Endodermal cell (in vitro differentiated cells): ENCODE measurements at regions not wholly inside any gene's neighbourhood (a gene's known extent, or its start where the extent isn't known, plus 50 kb on each side); places are given as distances from the start of the nearest gene placed in this dataset.

Source experiments
- DNase-seq: peaks from one replicate; pipeline ENCODE4 v3.0.0-alpha.2; 2017
- H3K27ac ChIP-seq: 2 replicates; pipeline ENCODE4 v1.5.1; 2013; ENCODE audit warnings: mild to moderate bottlenecking, low read depth, low read length, moderate library complexity
- H3K27me3 ChIP-seq: 2 replicates; pipeline ENCODE4 v1.6.1; 2013; ENCODE audit warnings: mild to moderate bottlenecking, low read length, moderate library complexity; ENCODE audit not compliant: insufficient read depth, control insufficient read depth, poor library complexity, severe bottlenecking
- H3K36me3 ChIP-seq: 2 replicates; pipeline ENCODE4 v1.7.0; 2013; ENCODE audit warnings: mild to moderate bottlenecking, low read length, moderate library complexity; ENCODE audit not compliant: control insufficient read depth, insufficient read depth
- H3K4me1 ChIP-seq: one replicate; pipeline ENCODE4 v1.7.0; 2013; ENCODE audit warnings: low read length; ENCODE audit not compliant: control insufficient read depth, insufficient read depth
- H3K4me3 ChIP-seq: 2 replicates; pipeline ENCODE4 v1.5.1; 2013; ENCODE audit warnings: mild to moderate bottlenecking, low read length, moderate library complexity
- H3K9ac ChIP-seq: 2 replicates; pipeline ENCODE4 v1.6.1; 2013; ENCODE audit warnings: mild to moderate bottlenecking, low read length, moderate library complexity; ENCODE audit not compliant: poor library complexity, severe bottlenecking; ENCODE audit errors: extremely low read depth
- H3K9me3 ChIP-seq: 2 replicates; pipeline ENCODE4 v1.6.1; 2013; ENCODE audit warnings: mild to moderate bottlenecking, low read length, moderate library complexity; ENCODE audit not compliant: control insufficient read depth
- H3K27ac Mint-ChIP-seq: 2 replicates; pipeline ENCODE4 v1.8.0; 2020; ENCODE audit warnings: mixed read lengths
- H3K27me3 Mint-ChIP-seq: 2 replicates; pipeline ENCODE4 v1.8.0; 2021; ENCODE audit warnings: mild to moderate bottlenecking, mixed read lengths; ENCODE audit not compliant: insufficient read depth
- H3K36me3 Mint-ChIP-seq: 2 replicates; pipeline ENCODE4 v1.8.0; 2020; ENCODE audit warnings: low read depth, mixed read lengths
- H3K4me1 Mint-ChIP-seq: 2 replicates; pipeline ENCODE4 v1.8.0; 2020; ENCODE audit warnings: mixed read lengths
- H3K4me3 Mint-ChIP-seq: 2 replicates; pipeline ENCODE4 v1.8.0; 2020; ENCODE audit warnings: mild to moderate bottlenecking, moderate library complexity, mixed read lengths
- H3K9me3 Mint-ChIP-seq: 2 replicates; pipeline ENCODE4 v1.8.0; 2020; ENCODE audit warnings: mild to moderate bottlenecking, mixed read lengths
- CTCF ChIP-seq: fragments of 200-600 bp; sonication (generic); conservative IDR thresholded peaks from 2 replicates; pipeline ENCODE4 v1.5.0; 2021; ENCODE audit warnings: antibody characterized with exemption, mild to moderate bottlenecking
- WGBS, 2 experiments: methylation state at CpG; one replicate each; pipeline versions ENCODE4 v1.1.5 to v1.1.7; 2013; ENCODE audit warnings: missing lambda C conversion rate in 2 of 2, mixed read lengths in 1 of 2; ENCODE audit not compliant: insufficient coverage in 1 of 2, insufficient read length in 1 of 2; 5-methylcytosine and 5-hydroxymethylcytosine counted together

- H3K36me3 ChIP-seq, result no peaks in the 10 kb centered on the region
- no peak for DNase-seq
- Mint-ChIP-seq H3K36me3 (no peaks in the 10 kb centered on the region), H3K9me3 (peaks cover 15% of the 10 kb centered on the region), H3K4me1 (peaks cover 9% of the 10 kb centered on the region), H3K27ac (no peak overlapping the region), H3K27me3 (no peaks in the 10 kb centered on the region), H3K4me3 (no peak overlapping the region)
- no peak overlapping the region for H3K9ac ChIP-seq
- H3K27ac ChIP-seq, result no peak overlapping the region
- H3K4me3 ChIP-seq, result no peak overlapping the region
- WGBS, 2 experiments, result 65% methylated on average over 3 of the region's 3 CpGs
- H3K9me3 ChIP-seq, result no peaks in the 10 kb centered on the region
- TF ChIP-seq CTCF, result no peak
- no peaks in the 10 kb centered on the region for H3K27me3 ChIP-seq
- H3K4me1 ChIP-seq, result no peaks in the 10 kb centered on the region
Measured at GRCh38 chr21:14838400-14838799, 226.4 kb downstream of the NRIP1 start.

- H3K27me3 Mint-ChIP-seq, result no peaks in the 10 kb centered on the region
- DNase-seq, result no peak
- H3K4me1 Mint-ChIP-seq, result peaks cover 13% of the 10 kb centered on the region
- Histone ChIP-seq H3K9ac (no peak overlapping the region), H3K27ac (no peak overlapping the region), H3K4me1 (no peaks in the 10 kb centered on the region), H3K36me3 (no peaks in the 10 kb centered on the region), H3K9me3 (no peaks in the 10 kb centered on the region), H3K4me3 (no peak overlapping the region), H3K27me3 (no peaks in the 10 kb centered on the region)
- H3K9me3 Mint-ChIP-seq, result peaks cover 4% of the 10 kb centered on the region
- H3K36me3 Mint-ChIP-seq, result no peaks in the 10 kb centered on the region
- 100% methylated on average over 1 of the region's 1 CpG; no CpG with 5 or more reads in 1 of the 2 experiments for WGBS, 2 experiments
- no peak overlapping the region for H3K4me3 Mint-ChIP-seq
- no peak overlapping the region for H3K27ac Mint-ChIP-seq
- TF ChIP-seq CTCF, result no peak
Measured at GRCh38 chr21:14836950-14837349, 227.8 kb downstream of the NRIP1 start.

GRCh38 chr21:14833666-14834351 is 231.0 kb downstream of the NRIP1 start:
- Mint-ChIP-seq H3K9me3 (no peaks in the 10 kb centered on the region), H3K27me3 (no peaks in the 10 kb centered on the region), H3K27ac (no peak overlapping the region), H3K4me3 (no peak overlapping the region), H3K36me3 (no peaks in the 10 kb centered on the region), H3K4me1 (peaks cover 5% of the 10 kb centered on the region)
- Histone ChIP-seq H3K4me3 (no peak overlapping the region), H3K36me3 (no peaks in the 10 kb centered on the region), H3K27ac (no peak overlapping the region), H3K9ac (no peak overlapping the region), H3K9me3 (no peaks in the 10 kb centered on the region), H3K4me1 (no peaks in the 10 kb centered on the region), H3K27me3 (no peaks in the 10 kb centered on the region)
- TF ChIP-seq CTCF, result no peak
- WGBS, 2 experiments, result no CpG with 5 or more reads among the region's 1 CpG
- no peak for DNase-seq
